Fibroblast of skin of left biceps (primary cell): ENCODE measurements at regions not wholly inside any gene's neighbourhood (a gene's known extent, or its start where the extent isn't known, plus 50 kb on each side); places are given as distances from the start of the nearest gene placed in this dataset.

Experiments used
- DNase-seq, 2 experiments: peaks; one replicate each; pipeline ENCODE4 v3.0.0-alpha.2; 2013; ENCODE audit warnings: low read depth in 2 of 2

GRCh38 chr10:6774406-6774805 lies 194.3 kb upstream of the PRKCQ start:
- no peak for DNase-seq

GRCh38 chr10:6771331-6771730 lies 191.3 kb upstream of the PRKCQ start:
- no peak for DNase-seq

GRCh38 chr10:6770846-6771245 lies 190.8 kb upstream of the PRKCQ start:
- DNase-seq: no peak

GRCh38 chr10:6769704-6770417 lies 189.8 kb upstream of the PRKCQ start:
- no peak for DNase-seq

- DNase-seq: peak; percentile 56 to 61
These were observed 186.2 kb upstream of the PRKCQ start for GRCh38 chr10:6766131-6766801.

- DNase-seq: no peak
These were observed 183.3 kb upstream of the PRKCQ start for GRCh38 chr10:6763423-6763822.

GRCh38 chr10:6763001-6763400 lies 182.9 kb upstream of the PRKCQ start:
- no peak for DNase-seq

GRCh38 chr10:6759961-6760360 lies 179.9 kb upstream of the PRKCQ start:
- no peak for DNase-seq

GRCh38 chr10:6757158-6757557 lies 177.1 kb upstream of the PRKCQ start:
- DNase-seq: no peak

- no peak for DNase-seq
These were observed 176.6 kb upstream of the PRKCQ start for GRCh38 chr10:6756716-6757115.

- DNase-seq: no peak
These were observed 175.8 kb upstream of the PRKCQ start for GRCh38 chr10:6755781-6756460.

GRCh38 chr10:6753644-6754043 lies 173.6 kb upstream of the PRKCQ start:
- DNase-seq: no peak

GRCh38 chr10:6751363-6751762 lies 171.3 kb upstream of the PRKCQ start:
- DNase-seq: no peak

- no peak for DNase-seq
These were observed 169.0 kb upstream of the PRKCQ start for GRCh38 chr10:6748981-6749635.

GRCh38 chr10:6748029-6748428 lies 168.0 kb upstream of the PRKCQ start:
- no peak for DNase-seq

GRCh38 chr10:6746782-6747181 lies 166.7 kb upstream of the PRKCQ start:
- DNase-seq: no peak

GRCh38 chr10:6743291-6743849 lies 163.3 kb upstream of the PRKCQ start:
- no peak for DNase-seq

- no peak for DNase-seq
These were observed 161.5 kb upstream of the PRKCQ start for GRCh38 chr10:6741541-6741941.

GRCh38 chr10:6739530-6740174 lies 159.6 kb upstream of the PRKCQ start:
- no peak for DNase-seq

- no peak for DNase-seq
These were observed 158.2 kb upstream of the PRKCQ start for GRCh38 chr10:6738112-6738768.

GRCh38 chr10:6737758-6738111 lies 157.7 kb upstream of the PRKCQ start:
- DNase-seq: no peak
